ENCODE measurements at regions not wholly inside any gene's neighbourhood (a gene's known extent, or its start where the extent isn't known, plus 50 kb on each side); places are given as distances from the start of the nearest gene placed in this dataset.

GRCh38 chr1:96513136-96513535, 208.4 kb upstream of the PTBP2 start:
- TF ChIP-seq POLR2A (IDR thresholded peaks at IDR 0.05) (no peak), CTCF (IDR thresholded peaks at IDR 0.05) (no peak)

Measured in thyroid gland (tissue), 4 donors.